Activated gamma-delta T cell treated with Interleukin-2 at 50 U/mL for 16 hours (primary cell): ENCODE measurements at regions not wholly inside any gene's neighbourhood (a gene's known extent, or its start where the extent isn't known, plus 50 kb on each side); places are given as distances from the start of the nearest gene placed in this dataset.
A peak's percentile ranks its signal among the peaks of the same experiment; 100 is the strongest.

Source experiments
- DNase-seq: peaks from one replicate; pipeline ENCODE4 v3.0.0-alpha.2; 2020

DNA sequence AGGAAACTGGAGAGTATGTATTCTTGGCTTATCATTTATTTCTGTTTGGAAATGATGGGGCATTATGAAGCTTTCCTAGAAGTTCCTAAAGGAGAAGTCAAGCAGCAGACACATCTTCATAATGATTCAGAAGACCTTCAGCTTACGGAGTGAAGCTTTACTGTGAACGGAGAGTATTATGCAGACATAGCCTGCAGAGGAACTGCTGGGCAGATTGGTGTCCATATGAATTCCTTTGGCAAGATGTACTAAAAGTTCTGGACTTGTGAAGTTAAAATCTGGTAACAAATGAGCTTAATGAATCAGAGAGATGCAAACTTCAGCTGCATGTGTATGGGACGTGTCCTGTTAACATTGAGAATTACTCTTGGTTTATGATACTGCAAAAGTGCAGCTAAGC is 60.1 kb downstream of the NABP1 start:
- DNase-seq, result no peak

DNA sequence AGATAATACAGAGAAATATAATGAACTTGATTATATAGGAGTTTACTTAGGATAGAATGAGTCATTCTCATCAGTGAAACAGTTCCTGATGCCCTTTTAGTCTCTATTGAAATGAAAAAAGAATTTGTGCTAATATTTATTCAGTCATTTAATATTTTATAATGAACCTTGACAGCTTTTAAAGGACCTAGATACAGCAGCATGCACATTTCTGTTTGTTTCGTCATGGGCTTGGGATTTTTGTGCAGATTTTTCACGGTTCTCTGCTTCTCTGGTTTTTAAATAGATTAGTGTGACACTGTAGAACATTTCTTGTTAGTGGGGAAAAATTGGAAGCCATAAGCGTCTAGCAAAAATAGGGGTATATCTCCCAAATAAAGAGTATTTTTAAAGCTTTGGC is 60.7 kb downstream of the NABP1 start:
- DNase-seq, result no peak

DNA sequence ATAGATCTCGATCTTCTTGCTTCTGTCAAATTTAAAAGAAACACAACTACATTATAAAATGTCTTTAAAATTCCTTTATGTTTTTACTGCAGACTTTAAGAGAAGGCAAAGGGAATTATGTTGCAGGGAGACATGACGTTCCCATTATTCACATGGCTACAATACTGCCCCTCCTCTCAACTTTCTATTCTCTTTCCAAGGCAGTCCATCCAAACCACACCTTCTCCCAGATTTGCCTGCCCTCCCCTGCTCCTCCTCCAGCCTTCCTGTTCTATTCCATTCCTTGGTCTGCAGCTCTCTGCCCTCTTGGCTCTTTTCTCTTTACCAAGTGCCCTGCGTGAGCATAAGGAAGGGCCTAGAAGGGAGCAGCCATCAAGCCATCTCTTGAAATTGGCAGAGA is 61.3 kb downstream of the NABP1 start:
- DNase-seq, result no peak

DNA sequence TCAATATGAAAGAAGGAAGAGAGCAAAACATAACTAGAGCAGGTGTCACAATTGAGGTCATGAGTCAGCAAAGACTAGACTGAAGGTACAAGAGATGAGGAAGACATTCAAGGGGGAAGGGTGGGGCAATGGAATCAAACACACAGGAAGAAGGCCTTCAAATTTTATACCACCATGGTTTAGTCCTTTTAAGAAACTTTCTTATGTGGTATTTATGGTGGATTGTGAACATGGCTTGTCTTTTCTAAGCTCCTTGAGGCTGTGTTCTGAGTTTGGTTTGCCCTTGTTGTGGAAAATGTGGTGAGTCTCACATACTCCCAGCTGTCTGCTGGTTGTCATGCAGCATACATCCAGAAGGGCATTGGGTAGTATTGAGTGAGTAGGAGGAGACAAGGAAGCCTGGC is 62.1 kb downstream of the NABP1 start:
- DNase-seq, result peak; percentile 39

DNA sequence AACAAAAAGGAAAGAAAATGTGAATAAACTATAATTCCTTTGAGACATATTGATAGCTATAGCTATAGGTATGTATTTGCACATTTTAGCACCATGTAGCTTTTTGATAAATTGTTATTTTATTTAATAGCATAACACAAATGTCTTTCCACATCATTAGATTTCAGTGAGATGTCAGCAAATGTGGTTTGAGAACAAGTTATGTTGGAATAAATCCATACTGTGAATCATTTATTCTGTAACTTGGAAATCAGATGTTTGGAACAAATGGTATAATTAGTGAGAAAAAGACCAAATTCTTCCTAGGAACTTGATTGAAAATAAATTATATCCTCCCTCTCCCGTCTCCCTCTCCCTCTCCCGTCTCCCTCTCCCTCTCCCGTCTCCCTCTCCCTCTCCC is 62.8 kb downstream of the NABP1 start:
- DNase-seq, result no peak

DNA sequence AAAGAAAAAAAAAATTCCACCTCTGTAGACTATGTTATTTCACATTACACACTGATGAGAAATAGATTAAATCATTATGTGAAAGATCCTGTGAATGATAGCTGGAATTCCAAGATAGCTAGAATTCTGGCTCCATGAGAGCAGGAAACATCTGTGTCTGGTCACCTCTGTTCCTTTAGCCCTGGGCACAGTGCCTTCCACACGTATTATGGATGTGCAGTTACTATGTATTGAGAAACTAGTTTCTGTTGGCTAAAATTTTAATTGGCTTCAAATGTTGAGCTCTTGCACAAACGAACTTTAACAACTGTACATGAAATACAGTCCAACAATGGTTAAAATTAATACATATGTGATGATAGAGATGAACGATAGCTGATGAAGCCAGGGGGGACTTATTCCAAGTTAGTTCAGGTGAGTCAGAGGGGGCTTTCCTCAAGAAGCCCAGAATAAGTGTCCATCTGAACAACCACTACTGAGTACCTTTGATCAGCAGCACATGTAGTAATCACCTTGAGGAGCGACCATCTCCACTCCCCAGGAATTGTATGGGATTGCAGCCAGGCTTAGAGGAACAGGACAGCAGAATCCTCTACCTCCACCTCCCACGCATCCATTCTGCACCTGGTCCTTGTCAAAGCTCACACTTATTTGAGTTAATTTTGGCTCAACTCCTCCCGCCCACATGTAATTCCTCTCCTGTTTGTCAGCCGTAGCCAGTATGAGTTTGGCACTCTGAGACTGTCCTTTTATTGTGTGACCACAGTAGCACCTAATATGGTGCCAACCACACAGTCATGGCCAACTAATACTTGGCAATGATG is 68.6 kb downstream of the NABP1 start:
- DNase-seq, result no peak

DNA sequence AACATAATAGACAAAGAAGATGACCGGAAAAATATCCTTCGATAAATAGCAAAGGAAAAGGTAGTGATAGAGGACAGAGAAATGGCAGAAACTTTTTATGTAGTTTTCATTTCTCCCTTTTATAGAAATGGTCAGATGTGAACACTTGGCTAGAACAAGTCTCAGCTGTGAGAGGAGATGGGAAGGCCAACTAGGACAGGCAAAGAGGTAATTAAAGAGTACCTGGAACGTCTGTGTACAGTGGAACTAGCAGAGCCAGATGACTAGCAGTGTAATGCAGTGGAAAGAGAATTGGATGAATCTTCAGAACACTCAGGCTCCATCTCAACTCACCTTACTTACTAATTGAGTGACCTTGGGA is 69.2 kb downstream of the NABP1 start:
- DNase-seq, result no peak

DNA sequence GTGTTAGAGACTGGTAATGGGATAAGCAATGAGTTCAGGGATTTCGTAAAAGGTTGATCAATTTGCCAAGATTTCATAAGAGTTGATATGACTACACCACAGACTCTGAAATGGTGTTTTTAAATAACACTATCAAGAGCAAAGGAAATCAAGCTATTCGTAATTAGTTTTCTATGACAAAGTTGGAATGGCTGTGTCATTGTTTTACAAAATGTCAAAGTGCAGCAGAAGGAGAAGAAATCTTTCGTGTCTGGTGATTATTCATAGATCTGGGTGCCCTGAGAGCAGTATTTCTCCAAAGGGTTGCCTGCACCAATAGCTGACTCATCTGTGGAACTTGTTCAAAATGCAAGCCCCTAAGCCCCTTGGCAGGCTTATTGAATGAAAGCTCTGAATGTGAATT is 70.1 kb downstream of the NABP1 start:
- DNase-seq, result no peak

DNA sequence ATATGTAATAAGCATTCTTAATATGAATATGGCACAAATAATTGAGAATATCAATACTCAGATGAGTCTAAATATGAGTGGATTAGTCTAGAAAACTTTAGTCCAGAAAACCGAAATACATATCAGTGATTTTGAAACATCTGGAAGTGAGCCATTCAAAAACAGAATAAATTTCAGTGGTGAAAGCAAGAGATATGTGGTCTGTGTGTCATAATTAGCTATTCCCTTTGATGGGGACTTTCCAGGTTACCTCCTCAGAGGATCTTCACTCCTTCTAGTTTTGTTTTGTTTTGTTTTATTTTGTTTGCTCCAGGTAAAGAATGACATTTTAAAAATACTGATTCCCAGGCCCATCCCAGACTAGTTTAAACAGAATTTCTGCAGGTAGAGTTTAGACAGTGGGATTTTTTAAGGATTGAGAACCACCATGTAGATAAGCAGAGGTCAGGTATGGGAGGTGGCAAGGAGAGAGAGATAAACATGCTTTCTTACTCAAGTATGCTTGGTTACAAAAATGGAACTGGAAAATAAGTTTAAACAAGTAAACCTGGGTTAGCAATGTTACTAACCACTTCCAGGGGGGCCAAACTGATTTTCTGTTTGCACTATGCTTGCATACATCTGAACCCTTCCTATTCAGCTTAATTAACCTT is 70.7 kb downstream of the NABP1 start:
- DNase-seq, result no peak

DNA sequence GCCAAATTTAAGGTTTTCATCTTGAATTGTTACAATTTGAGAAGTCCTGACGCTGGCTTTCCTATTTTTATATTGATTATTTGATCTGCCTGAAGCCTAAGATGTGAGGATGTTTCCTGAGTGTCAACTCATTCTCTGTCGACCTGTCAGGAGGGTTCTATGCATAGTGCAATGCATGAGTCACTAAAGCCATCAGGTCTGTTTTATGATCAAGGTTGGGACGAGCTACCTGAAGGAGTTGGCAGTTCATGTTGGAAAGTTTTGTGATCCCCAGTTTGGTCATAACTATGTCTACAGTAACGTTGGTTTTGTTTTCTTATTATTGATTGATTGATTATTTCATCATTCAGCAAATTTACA is 71.2 kb downstream of the NABP1 start:
- no peak for DNase-seq

DNA sequence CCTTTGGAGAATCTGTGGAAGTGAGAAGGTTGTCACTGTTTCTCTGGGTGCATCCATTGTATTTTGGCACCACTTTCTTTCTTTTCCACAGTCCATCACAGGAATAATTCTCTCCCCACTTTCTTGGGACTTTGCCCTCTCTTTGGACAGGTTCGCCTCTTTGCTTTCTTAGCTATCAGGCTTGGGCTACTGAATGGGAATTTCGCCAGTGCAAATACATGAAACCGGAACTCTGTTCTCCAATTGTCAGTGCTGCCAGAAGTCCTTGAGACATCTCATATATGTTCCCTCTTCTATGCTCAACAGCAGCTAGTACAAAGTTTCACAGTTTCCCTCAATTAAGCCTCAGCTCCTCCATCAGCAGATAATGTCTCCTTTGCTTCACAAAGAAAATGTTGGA is 76.2 kb downstream of the NABP1 start:
- no peak for DNase-seq

DNA sequence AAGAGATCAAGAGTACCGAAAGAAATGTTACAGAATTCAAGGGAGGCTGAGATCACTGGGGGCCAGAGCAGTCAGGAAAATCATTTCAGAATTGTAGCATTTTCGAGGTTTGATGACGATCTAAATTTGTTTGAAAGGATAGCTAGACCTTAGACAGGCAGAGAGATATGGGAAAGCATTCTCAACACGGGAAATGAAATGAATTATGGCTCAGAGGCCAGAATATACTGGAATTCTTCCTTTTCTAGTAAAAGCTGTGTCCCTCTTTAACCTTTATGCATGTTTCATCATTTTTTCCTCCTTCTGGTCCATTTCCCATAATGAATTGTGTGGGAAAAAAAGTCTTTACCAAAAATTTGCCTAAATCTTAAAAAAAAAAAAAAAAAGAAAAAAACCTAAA is 78.8 kb downstream of the NABP1 start:
- no peak for DNase-seq

DNA sequence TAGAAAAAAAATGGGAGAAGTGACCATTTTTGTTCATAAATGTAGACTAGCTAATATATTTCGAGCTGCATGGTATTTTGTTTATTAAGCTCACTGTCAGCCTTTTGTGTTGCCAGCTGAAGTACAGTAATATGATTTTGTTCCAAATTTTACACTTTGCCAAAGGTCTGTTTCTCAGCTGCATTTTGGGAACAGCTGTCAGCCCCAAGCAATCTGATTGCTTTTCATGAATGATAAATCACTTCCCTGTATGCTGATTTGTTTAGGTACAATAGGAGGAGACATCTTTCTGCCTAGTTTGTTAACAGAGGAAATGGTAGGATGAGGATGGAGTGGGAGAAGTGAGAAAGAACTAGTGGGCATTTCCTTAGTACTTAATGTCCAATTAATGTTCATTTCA is 79.3 kb downstream of the NABP1 start:
- DNase-seq, result no peak

DNA sequence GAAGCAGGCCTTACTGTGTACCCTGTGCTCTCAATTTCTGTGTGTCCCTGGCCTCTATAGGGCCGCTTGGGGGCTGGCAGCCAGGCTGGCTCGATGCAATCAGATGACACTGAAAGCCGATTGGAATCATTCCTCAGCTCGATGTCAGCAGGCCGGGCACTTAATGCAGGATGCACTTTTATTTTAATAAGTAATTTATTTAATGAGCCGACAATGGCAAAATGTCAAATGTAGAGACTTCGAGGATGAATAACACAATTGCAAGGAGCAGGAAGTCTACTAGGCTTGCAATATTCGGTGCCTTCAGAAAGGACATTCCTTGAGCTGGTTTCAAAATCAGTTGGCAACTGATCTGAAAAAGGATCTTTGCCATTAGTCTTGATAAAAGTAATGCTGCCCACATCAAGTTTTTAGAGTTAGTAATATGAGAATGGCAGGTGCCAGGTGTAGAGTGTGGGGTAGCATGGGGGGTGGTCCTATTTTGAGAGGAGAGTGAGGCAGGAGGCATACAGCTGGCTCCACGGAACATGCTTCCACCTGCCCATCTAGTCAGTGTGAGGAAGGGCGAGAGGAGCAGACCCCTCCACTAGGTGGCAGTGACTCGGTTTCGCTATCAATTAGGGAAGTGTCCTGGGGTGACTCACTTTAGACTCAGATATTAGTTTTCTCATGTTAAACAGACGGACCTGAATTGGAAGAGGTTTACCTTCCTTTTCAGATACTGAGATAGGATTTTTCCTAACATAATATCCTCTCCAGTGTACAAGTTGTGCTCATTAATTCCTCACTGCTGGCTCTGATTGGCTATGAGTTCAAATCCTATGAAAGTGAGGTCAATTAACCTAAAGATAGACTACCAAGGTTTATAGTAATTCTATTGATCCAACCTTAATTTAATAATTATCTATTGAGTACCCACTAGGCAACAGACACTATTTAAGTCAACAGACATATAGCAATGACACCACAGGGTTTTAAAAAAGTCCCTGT is 80.9 kb downstream of the NABP1 start:
- peak; percentile 41 for DNase-seq

DNA sequence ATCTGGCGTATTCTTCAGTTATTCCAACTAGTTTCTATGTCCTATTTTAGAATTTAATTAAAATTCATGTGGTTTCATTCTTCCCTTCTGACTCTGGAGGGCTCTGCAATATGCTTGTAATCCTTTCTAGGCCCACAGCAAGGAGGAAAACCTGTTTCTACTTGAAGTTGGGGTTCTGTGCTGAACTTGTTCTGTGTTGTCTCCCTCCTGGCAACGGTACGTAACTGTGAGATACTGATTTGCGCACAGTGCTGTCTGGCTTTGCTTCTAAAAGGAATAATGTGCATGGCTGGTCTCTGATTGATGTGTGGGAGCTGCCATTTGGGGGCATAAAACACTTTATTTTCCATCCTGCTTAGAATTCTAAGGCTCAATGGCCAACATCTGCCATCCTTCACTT is 81.7 kb downstream of the NABP1 start:
- DNase-seq, result no peak

DNA sequence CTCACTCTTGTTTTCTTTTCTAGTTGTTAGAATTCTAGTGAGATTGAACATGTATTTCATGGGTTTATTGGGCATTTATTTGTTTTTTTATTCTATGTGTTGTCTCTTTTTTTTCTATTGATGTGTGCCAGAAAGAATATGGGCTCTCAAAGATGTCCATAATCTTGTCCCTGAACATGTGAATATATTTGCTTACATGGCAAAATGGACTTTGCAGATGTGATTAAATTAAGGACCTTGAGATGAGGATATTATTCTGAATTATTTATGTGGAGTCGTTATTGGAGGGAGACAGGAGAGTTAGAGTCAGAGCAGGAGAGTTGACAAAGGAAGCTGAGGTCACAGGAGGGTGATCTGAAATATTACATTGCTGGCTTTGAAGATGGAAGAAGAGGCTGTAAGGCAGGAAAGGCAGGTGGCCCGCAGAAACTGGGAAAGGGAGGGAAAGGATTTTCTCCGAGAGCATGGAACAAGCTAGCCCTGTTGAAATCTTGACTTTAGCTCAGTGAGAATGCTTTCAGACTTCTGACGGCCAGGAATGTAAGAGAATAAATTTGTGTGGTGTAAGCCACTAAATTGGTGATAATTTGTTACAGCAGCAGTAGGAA is 82.8 kb downstream of the NABP1 start:
- DNase-seq, result no peak

DNA sequence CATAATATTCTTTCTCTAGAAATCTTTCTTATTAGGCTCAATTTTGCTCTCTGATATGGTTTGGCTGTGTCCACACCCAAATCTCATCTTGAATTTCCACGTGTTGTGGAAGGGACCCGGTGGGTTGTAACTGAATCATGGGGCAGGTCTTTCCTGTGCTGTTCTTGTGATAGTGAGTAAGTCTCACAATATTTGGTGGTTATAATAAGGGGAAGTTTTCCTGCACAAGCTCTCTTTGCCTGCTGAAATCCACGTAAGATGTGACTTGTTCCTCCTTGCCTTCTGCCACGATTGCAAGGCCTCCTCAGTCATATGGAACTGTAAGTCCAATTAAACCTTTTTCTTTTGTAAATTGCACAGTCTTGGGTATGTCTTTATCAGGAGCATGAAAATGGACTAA is 73.8 kb downstream of the CAVIN2 start:
- DNase-seq, result no peak

DNA sequence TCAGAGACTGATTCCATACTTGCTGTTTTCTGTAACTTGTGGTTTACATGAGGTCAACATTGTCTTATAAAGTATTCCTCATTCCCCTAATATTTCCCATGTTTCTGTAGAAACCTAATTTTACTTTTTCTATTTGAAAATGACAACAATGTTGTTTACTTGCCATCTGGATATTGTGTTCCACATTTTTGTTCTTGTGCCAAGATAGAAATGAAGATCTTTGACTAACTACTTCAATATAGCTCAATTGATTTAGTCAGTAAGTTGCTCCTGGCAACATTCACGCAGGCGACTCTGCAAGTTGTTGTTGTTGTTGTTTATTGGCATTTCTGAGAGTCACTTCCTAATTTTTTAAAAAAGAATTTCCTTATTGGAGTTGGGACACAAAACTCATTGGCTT is 69.5 kb downstream of the CAVIN2 start:
- DNase-seq, result no peak

DNA sequence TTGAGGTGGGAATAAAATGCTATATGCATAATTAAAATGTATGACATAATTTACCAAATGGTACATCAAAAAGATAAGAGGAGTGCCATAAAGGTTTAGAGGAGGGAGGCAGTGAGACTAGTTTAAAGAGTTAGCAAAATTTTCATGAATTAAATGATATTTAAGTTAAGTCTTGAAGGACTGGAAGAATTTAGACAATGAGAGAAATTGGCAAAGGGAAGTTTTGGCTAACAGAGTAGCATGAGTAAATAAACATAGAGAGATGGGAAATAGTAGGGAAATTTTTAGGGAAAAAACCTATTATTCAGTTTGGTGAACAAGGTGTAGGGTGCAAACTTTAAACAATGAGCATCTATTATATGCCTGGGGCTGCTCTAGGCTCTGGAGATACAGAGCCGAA is 68.8 kb downstream of the CAVIN2 start:
- no peak for DNase-seq

DNA sequence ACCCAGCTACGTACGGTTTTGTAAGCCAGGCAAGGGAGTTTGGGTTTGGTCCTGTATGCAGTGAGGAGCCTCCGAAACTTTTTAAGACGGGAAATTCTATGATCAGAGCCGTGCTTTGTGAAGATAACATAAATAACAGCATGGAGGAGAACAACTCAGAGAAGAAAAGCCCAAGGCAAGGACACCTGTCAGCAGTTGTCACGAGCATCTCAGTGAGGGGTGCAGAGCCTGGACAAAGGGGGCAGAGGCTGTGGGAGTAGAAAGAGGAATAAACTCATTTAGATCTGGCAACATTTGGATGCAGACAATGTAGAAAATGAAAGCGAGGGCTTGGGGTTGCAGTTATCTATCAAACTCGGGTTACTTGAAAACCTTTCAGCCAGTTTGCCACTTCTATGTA is 64.5 kb downstream of the CAVIN2 start:
- DNase-seq, result no peak

DNA sequence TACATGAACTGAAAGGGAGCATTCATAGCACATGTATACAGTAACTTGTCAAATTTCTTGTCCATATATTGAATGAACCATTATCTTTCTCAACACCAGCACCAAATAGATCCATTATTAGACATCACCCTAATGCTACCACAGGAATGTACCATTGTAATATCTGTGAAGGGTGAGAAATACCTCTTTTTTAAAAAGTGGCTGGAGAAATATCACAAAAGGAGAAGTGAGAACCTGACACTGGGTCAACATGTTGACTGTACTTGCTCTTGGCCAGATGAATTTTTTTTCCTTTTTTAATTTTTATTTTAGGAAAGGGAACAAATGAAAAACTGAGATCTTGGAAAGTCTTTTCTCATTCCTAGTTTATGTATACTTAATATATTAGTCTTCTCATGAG is 63.5 kb downstream of the CAVIN2 start:
- DNase-seq, result no peak
